GM19023 (cell line): ENCODE measurements at regions not wholly inside any gene's neighbourhood (a gene's known extent, or its start where the extent isn't known, plus 50 kb on each side); places are given as distances from the start of the nearest gene placed in this dataset.

ENCODE experiments used
- ATAC-seq: cut with Tn5 transposase; IDR thresholded peaks from one replicate; pipeline ENCODE4 v1.9.1; 2021; ENCODE audit warnings: mild to moderate bottlenecking, moderate library complexity; ENCODE audit not compliant: unreplicated experiment

DNA sequence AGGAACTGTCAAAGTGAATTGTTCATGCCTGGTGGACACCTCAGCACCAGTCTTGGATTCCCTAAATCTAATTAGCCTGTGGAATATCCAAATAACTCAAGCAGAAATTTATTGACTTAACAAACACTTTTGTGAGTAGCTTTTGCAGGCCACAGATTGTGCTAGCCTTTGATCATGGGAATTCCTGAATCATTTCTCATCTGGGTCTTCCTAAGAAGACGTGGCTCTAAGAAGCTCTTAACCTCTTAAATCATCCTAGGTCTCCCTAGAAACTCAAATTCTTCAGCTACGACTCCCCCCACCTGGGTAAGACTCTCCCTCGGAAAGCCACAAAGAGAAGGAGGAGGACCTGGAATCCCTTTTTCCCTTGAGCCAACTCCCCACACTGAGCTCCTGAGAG lies 53.8 kb upstream of the PSEN2 start:
- ATAC-seq: no peak

DNA sequence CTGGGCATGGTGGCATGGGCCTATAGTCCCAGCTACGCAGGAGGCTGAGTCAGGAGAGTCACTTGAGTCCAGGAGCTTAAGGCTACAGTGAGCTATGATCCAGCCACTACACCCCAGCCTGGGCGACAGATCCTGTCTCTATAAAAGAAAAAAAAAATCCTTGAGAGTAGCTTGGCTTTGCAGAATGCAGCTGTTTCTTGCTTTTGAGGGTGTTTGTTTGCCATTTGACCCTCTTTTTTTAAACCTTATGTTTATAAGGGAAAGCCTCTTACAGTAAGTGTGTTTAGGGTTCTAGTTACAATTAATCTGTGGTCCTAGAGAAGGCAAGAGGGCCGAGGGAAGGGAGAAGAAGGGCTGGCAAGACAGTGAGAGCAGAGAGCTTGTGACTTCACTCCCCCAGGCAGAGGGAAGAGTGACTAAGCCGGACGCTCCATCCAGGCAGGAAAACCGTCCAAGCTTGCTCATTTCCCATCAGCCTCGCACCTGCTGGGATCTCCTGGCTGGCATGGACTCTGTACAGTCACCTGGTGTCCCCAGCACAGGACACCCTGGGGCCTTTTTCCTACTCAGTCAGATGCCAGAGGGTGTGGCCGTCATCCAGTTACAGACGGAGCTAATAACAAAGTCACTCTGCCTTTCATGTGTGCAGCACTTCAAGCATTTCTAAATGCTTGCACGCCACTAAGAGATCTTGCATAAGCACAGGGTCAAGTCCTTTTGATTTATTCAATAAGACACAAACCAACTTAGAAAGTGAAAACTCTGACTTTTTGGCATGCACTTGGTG lies 55.5 kb upstream of the PSEN2 start:
- ATAC-seq: no peak

DNA sequence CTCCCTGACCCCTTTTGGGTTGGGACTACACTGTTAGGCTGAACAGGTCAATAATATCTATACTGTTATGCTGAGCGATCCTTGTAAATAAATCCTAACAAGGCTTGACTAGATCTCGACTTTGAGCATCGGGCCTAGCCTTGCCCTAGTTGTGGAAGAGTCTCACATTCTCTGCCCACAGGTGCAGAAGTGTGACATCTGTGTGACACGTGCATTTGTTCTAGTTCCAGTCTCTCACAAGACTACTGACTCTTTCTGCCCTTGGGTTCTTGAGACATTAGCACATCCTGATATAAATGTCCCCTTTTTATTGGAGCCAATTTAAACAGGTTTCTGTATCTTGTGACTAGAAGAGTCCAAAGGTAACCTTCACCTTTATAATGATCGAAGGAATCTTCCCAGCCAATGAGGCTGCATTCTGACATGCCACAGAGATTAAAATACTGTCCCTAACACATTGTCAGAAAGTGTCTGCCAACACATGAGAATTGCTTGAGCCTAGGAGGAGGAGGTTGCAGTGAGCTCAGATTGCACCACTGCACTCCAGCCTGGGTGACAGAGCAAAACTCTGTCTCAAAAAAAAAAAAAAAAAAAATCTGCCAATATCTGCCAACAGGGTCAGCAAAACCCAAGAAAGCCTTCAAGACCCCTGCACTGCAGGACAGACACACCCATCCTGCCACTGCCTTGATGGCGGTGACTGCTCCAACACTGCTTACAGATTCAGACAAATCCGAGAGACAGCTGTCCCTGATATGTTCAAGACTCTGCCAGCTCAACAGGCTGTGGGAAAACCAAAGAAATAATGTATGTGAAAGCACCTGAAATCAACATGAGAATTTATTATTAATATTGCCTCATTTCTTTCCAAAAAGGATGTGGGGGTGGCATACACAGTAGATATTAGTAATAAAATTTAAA lies 56.5 kb upstream of the PSEN2 start:
- ATAC-seq: no peak

DNA sequence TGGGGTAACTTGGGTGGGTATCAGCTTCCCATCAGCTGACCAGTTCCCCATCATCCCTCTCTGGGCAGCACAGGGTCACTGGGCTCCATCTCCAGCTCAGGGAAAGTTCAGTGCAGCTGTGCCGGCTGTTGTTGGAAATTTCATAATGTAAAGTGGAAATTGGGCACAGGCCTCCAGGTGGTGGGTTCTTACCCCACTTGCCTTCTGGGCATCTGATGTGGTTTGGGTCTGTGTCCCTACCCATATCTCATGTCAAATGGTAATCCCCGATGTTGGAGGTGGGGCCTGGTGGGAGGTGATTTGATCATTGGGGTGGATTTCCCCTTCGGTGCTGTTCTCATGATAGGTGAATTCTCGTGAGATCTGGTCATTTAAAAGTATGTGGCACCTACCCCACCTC lies 59.7 kb upstream of the PSEN2 start:
- ATAC-seq: no peak

DNA sequence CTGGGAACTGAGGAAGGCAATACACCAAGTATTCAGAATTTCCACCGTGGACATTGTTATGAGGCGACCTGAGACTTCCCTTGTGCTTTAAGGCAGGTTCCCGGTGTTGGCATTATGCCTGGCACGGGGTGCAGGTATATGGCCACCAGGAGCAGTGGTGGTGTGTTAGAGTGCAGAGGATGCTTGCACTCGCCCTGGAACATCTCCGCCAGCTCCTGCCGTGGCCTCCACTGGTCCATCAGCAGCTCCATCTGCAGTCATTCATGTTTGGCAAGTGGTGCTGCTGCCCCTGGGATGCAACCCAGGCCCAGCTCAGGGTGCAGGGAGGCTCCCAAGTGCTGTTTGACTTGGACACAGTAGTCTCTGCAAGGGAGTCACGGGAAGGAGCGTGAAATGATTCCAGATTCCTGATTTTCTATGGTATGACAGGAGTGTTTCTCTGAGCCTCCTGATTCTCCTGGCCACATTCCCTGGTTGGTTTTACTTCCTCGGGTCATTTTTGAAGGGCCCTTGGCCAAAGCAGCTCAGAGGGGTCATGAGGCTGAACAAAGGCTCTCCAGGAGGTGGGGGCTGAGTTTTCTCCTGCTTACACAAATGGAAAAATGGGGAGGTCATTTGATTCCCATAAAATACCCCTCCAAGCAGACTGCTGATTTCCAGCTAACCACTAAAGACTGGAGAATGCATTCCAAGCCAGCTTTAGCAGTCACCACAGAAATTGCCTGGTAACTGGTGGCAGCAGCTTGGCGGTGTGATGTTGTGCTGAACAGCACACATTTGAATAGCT lies 60.4 kb upstream of the PSEN2 start:
- no peak for ATAC-seq

DNA sequence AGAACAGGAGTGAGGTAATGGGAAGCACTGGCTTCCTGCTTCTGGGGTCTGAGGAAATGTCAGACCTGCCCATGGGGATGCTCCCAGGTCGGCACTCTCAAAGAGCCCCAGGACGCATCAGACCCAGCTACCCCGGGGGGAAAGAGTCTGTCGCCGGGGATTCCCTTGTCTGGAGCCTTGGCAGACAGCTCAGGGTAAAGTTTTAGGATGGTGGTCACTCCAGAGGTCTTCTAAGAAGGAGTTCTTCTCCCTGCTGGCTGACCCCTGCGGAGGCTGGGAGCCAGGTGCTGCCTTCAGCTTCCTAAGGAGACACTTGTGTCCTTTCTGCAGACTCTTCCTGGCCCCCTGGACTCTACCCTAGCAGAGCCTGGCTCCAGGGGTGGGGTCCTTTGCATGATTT lies 61.9 kb upstream of the PSEN2 start:
- ATAC-seq: no peak

DNA sequence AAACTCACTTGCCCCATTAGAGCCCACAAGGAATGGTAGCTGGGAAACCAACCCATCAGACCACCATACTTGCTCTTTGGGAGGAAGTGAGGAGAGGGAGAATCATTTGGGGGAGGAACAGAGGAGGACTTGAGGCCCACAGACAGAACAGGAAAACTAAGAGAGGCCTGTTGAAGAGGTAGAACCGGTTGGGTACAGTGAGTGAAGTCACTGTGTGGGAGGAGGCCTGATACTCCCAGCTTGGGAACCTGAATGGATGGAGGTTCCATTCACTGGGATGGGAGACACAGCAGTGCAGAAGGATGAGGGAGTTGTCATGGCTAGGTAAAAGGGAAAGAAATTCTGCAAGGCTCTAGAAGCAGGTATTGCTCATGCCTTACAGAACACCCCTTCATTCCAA lies 63.4 kb upstream of the PSEN2 start:
- ATAC-seq: no peak

DNA sequence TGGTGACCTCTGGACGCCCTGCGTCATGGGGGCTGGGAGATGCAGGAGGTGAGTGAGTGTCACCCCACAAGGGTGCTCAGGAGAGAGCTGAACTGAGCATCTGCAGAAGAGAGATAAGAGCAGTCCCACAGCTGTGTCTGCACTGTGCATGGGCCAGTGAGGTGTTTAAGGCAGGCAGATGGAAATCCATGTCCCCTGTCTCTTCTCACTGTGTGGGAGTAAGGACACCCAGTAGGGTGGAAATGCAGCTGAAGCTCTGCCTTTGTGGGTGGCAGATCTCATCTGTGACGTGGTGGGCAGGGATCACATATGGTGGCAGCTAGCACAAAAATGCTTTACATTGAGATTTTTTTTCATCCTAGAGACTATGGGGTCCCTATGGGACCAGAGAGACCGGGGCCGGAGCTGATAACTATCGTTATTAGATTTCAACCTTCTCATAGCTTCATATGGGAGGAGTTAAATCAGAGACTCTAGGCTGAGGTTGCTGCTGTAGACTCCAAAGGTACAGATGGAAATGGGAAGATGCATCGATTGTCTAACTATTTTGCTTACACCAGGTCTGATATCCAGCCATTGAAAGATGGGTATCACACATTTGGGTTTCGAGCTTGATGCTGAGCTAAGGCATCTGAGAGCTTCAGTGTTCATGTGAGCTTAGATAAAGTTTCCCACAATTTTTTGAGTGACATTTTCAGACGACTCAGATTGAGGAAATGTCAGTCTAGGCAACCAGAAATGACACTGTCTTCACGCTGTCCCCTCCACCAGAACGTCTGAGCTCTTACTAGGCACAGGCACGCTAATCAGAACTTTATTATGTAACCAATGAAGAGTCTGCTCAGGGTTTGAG lies 65.3 kb upstream of the PSEN2 start:
- ATAC-seq: no peak

DNA sequence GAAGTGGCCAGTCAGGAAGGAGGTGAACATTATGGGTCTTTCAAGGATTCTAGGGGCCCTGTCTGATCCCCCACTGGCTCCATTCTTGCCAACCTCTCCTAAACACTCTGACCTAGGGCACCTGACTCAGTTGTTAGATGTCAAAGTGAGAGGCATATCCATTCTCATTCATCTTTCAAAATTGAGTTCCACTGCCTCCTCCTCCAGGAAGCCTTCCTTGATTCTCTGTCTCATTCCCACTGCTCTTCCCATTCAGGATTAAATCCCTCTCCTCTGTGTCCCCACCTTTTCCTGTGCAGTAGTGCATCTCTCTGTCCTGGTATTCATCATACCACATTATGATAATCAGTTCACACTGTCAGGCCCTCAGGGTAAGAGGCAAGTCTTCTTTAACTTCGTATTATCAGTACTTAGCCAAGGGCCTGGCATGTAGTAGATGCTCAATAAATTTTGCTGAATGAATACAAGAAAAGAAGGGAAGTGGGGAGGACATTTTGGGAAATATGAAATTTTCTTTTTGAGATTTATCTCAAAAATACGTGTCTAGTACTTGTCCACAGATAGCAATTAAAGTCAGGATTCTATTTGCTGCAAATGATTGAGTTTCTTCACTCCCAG lies 61.8 kb upstream of the ITPKB start:
- no peak for ATAC-seq

DNA sequence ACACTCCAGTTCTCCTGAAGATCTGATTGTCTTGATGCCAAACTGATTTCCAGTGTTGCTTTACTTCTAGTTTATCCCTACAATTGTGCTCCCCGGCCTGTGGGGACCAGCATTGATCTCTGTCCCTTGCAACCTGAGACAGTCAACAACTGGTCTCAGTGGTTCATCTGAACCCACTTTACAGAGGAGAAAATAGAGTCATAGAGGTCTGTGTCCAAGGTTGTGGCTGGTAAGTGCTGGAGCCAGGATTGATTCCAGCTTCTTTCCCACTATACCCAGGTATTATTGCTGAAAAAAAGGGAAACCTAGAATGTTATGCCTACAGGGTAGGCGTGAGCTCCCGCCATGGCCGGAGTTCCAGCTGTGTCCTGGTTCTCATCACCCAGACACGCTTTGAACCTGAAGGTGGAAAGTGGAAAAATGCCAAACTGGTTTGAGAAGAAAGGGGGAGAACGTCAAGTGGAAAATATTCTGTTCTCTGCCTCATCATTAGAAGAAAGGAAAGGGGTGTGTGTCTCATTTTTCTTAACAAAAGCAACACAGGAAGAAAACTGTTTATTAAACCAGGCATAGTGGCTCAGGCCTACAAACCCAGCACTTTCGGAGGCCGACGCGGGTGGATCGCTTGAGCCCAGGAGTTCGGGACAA lies 60.7 kb upstream of the ITPKB start:
- ATAC-seq: no peak

DNA sequence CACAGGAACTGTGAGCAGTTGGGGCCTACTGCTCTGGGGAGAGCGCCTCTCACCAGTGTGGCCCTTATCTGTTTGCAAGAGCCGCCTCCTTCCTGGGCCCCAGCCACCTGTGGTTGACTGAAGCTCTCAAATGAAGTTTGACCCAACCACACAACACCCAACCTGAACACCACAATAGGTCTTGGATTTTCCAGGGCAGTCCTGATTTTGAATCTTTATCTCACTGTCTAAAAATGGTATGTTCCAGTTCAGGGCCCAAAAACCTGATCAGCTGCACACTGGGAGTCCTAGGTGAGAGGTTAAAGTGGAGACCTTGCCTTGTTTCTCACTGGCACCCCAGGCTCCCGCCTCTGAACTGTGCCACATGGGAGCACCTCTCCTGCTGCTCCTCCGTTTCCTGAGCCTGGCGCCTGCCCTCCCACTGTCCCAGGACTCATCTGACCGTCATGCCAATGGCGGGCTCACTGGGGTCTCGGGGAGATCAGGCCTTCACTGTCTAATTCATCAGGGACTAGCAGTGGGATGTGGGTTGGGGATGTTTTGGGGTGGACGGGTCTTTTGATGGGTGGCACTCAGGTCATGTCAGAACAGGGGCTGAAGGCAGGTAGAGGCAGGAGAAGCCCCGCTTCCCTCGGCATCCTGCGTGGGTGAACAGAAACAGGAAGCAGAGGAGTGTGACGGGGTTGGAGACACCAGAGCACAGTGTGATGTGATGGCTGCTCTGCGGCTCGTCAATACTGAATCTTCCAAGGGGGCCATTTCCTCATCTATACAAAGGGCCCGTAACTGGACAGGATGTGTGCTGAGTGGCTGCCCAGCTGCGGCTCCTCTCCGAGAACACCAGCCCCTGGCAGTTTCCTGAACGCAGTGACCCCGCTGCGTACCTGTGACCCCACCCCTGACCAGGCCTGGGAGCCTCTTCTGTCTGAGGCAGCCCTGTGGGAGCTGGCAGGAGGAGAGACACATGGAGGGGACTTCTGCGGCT lies 59.6 kb upstream of the ITPKB start:
- ATAC-seq: peak; percentile 81

DNA sequence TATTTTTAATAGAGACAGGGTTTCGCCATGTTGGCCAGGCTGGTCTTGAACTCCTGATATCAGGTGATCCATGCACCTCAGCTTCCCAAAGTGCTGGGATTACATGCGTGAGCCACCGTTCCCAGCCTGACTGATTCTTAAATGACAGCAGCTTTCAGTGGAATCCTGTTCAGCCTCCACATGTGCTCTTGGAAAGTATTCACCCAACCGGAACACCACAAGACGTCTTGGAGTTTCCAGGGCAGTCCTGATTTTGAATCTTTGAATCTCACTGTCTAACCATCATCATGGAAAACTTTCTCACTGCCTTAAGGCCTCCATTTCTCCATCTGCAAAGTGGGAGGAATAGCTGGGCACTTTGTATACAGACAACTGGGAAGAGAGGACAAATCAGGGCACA lies 58.1 kb upstream of the ITPKB start:
- ATAC-seq: no peak

DNA sequence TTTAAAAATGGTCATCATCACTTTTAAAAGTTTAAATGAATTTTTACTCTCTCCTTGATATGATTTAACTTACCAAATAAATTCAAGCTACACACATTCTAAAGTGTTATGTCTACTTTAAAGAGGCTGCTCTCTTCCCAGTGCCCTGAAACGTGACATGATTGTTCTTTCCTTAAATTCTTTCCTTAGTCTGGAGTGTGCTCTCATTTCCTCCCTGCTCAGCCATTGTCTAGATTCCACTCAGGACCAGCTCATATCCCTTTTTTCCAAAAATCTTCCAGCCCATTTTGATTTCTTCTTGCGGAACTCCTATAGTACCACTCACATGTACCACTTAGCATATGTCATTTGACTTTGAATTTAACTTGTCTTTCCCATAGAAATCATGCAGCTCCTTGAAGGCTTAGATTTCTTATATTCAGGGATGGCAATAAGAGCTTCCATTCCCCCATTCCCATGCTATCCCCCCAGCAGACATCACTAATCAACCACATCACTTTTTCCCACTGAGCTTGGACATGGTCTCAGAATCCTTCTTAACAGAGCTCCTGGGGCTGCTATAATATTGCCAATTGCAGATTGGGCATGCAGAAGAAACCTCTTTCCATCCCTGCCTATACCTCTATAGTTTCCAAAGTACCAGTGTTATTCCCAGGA lies 54.7 kb upstream of the ITPKB start:
- ATAC-seq: no peak

DNA sequence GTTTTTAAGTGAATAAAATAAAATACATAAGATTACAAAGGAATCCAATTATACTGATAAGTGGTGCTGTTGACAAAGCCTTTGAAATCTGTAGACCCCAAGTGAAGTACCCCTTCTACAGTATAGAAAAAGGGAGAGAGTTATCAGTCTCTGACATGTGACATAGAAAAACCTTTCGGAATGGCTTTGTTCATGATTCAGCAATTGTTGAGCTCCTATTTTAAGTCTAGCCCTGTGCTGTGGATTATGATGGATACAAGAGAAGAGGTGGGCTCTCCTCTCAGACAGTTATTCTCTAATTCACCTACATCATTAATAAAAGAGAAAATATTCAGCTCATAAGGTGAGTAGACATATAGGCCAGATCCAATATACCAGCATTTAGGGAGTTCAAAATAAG lies 53.3 kb upstream of the ITPKB start:
- no peak for ATAC-seq

DNA sequence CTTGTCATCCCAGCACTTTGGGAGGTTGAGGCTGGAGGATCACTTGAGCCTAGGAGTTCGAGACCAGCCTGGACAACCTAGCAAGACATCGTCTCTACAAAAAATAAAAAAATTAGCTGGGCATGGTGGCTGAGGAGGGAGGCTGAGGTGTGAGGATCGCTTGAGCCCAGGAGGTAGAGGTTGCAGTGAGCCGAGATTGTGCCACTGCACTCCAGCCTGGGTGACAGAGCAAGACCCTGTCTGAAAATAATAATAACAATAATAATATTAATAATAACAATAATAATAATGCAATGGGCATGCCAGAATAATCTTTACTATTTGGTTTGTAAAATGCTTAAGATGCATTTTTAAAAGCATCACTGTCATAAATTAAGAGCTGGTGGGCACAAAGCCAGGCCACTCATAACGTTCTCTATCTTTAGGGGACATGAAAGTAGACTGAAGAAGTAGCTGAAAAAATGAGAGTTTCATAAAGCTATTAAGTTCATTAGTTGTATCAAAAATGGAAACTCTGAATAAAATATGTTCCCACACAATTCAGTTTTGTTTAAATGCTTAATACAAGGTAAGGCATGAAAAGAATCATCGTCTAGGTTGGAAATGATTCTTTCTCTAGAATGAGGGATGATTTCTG lies 51.6 kb upstream of the ITPKB start:
- ATAC-seq: no peak

DNA sequence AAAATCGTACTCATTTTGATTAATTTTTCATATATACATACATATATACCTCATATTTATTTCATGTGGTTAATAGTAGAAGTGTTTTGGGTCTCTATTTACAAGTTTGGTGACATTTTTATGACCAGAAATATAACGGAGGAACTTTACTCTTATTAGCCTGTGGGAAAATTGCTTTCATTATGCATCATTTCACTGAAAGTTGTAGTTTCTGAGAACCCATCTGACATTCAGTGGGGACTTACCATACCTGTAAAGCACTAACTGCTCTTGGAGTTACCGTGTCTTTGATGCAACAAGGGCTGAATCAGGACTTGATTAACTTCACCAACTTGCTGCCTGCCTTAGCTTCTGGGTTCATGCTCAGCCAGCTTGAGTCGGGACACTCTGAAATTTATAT lies 49.9 kb upstream of the ITPKB start:
- no peak for ATAC-seq
